NCI-H2107 treated with DMSO at 0.1 percent for 48 hours (cell line): ENCODE measurements at regions not wholly inside any gene's neighbourhood (a gene's known extent, or its start where the extent isn't known, plus 50 kb on each side); places are given as distances from the start of the nearest gene placed in this dataset.

Source experiments
- DNase-seq: peaks from one replicate; lab custom pipeline; 2025; ENCODE audit not compliant: unreplicated experiment; lab: John Stamatoyannopoulos, UW

DNA sequence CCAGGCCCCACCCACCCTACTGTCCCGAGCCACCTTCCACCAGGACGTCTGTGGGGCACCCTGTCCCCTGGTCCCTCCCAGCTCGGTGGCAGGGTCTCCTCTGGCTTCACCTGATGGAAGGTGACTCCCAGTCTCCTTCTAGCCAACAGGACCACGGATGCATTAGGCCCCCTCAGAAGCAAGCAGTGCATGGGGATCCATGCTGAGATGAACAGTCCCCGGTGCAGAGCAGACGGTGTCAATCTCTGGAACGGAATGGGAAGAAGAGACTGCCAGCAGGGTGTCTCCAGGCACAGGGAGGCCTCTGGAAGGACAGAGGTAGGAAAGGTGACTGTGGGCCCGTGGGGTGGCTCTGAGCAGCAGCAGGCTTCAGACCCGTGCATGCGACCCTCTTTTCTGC lies 65.2 kb upstream of the FZD7 start:
- DNase-seq = no peak

DNA sequence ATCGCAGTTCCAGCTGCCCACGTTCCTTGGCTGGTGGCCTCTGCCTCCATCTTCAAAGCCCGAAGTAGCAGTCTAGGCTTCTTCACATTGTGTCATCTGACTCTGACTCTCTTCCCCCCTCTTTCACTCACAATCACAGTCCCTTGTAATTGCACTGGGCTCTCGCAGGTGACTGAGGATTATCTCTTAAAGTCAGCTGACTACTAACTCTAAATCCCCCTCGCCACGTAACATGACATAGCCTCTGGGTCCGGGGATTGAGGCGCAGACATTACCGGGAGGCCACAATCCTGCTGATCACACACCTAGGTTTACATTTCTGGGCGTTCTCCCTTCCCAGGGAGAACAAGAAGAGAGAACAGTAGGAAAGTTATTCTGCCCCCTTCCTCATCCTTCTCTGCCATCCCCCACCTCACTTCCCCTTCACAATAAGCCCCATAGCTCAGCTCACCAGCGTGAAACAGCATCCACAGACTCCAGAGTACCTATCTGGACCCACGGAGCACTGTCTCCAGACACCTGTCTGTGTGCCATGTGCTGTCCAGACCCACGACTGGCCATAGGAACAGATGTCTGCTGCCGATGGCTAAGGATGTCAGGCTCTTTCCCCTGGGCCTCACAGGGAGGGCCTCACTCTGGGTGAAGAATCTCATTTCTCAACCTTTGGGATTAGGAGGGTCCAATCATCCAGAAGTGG lies 64.3 kb upstream of the FZD7 start:
- DNase-seq = no peak

DNA sequence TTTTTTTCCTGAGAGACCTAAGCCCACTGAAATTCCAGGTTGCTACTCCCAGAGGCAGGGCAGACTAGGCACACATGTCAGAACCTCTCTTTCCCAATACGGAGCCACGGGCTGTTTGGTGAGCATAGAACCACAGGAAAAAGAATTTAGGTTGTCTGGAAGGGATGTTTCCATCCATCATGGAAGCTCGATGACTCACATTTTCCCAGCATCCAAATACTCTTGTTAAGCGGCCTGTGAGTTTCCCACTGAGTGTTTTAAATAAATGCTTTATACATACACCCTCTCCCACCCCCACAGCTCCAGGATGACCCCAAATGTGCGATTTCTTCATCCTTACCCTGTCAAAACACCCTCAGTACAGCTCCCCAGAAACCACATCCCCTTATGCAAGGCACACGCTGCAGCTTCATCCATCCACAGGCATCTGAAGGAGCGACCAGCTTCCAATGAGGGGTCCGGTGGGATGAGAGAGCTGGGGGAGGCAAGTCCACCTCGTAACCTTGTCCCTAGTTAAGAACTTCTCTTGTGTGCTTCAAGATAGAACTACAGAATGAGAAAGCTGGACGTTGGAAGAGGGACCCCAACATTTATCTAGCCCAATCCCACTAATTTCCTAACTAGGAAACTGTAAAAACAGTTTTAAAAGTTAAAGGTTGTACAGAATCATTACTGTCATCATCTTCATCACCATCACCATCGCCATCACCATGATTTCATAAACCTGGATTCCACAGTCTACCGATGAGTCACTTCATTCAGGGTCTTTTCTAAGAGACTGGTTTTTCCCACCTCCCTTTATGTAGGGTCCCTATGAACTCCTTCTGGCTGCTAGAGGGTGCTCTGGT lies 63.5 kb upstream of the FZD7 start:
- DNase-seq = no peak

DNA sequence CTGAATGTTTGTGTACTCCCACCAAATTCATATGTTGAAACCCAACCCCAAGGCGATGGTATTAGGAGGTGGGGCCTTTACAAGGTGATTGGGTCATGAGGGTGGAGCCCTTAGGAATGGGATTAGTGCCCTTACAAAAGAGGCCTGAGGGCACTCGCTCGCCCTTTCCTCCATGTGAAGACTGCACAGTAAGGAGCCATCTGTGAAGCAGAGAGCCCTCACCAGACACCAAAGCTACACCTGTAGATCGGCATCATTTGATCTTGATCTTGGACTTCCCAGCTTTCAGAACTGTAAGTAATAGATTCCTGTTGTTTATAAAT lies 62.9 kb upstream of the FZD7 start:
- DNase-seq = no peak

DNA sequence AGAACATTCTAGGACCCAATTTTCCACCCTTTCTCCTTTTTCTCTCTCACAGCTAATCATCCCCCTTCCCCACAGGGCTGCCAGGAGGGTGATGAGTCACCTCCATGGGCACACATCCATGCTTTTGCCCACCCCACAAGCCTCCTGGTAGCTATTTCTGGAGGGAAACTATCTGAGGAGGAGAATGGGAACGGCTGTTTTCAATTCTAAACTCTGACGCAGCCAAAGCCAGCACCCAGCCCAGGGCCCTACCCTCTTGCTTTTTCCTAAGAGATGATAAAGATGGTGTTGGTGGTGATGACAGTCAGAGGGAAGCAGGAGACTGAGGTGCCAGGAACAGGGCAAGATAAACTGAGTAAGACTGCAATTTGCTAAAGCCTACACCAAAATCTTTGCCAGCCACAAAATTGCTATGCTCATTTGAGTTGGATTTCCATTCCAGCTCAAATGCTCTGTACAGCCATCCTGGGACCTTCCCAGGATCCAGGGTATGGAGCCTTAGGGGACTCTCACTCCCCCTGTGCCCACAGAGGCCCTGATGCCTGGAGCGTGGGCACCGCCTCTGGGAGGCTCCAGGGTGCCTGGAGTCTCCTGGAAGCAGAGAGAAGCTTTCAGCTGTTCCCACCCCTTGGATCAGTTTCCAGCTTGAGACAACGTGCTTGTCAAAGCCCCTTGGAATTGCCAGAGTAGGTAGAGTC lies 62.0 kb upstream of the FZD7 start:
- no peak for DNase-seq

DNA sequence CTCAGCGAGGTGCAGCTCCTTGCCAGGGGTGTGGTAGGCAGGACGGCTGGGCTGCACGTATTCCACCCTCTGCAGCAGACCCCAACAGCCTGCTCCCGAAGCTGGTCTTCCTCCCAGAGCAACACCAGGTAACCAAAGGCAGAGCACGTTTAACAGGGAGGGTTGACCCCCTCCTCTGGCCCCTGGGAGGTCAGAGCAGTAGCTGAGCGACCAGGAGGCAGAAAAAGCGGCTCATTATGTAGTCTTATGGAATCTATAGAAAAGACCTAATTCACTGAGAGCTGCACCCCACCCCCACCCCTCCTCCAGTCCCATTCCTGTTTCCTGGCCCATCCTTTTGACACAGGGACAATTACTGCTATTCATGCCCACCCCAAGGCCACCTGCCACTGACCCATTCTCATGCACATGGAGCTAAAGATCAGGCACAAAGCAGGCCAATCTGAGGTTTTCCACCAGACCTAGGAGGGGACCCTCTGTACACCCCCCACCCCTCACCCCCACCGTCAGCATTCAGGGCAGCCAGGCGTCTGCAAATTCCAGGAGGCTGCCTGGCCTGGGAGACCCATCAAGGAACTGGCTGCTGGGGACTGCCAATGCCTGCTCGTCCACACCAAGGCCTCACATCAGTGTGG lies 60.9 kb upstream of the FZD7 start:
- DNase-seq = no peak

DNA sequence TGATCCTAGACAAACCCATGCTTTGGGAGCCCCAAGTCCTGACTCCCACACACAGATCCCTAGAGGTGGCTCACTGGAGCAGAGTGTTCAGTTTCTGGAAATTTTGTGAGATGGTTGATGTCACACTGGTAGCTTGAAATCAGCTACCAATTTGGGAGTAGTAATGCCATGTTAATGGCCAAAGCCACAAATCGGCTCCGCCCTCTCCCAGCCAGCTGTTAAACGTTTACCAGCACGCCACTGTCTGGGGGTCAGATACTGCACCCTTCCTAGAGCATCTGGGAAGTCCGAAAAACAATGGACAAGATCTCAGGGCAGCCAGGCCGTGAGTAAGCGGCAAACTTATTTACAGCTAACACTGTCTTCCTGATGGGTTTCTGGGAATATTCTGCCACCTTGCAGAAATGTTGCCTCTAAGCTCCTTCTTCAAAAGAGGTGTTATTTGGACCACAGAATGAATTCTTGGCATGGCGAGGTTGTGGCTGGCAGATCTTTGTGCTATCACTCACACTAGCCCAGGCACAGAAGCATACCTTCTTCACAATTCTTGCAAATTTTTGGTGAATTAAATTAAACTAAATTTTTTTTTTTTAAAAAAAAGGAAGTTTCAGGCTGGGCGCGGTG lies 60.2 kb upstream of the FZD7 start:
- DNase-seq = no peak

DNA sequence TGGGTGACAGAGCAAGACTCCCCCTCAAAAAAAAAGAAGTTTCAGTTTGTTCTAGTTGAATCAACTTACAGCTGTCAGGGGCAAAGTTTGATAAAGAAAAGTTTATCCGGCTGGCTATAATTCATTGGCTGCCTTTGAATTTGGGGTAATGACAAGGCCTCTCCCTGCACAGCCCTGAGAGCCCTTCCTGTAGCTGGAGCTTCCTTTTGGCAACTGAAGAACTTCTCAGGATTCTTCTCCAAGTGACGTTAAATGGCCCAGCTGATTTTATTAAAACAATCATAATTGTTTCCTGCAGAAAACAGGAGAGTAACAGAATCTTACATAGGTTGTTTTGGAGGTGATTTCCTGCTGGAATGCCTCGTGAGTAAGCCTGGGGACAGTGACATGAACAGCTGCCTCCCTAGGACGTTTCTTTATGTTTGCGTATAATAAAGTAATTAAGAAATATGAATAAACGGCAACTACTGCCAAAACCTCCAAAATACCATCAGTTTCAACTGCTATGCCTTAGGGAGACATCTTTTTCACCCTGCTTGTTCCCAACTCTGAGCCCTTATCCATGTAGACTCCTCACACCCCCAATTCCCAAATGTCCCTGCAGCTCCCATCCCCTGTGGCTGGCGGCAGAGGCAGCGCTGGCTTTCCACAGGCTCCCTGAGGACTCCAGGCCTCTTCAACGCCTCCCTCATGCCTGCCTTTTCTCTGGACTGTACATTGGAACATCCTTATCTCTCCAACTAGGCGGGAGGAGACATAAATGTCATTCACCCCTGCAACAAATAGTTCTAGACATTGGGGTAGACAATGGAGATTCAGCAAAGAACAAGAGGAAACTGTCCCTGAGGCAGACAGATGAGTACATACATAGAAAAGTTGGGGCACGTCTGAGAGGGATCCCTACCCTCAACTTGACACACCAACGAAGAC lies 59.2 kb upstream of the FZD7 start:
- DNase-seq = no peak

DNA sequence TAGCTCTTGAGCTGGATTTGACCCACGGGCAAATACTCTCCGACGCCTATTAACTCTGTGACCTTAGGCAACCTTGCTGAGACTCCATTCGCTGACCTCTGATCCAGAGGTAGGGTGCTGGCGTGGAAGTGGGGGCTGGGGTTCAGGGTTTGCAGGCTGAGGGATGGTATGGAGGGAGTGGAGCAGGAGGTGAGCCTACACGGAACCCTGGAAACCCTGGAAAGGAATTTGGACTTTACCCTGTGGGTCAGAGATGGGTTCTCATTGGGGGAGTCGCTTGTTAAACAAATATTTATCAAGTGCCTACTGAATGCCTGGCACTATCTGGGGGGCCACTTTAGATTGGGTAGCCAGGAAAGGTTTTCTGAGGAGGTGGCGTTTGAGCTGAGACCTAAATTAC lies 58.2 kb upstream of the FZD7 start:
- DNase-seq = no peak

DNA sequence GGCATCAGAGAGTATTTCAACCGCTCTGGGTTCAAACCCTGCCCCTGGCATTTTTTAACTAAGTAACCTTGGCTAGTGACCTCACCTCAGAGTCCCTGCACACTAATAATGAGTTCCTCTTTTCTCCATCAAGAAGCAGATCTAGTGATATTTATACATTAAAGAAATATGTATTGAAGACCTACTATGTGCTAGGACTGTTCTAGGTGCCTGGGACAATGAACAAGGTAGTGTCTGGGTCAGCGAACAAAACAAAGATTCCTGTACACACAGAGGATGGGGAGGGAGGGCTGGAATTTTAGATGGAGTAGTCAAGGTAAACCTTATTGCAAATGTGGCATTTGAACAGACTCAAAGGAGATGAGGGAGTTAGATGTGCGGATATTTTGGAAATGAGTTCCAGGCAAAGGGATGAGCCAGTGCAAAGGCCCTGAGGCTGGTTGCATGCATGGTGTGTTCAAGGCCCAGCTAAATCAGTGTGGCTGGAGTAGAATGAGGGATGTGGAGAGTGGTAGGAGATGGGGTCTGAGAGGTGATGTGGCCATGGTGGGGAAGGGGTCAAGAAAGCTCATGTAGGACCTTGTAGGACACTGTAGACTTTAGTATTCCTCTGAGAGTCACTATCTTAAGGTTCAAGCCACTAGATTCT lies 57.6 kb upstream of the FZD7 start:
- DNase-seq = no peak

DNA sequence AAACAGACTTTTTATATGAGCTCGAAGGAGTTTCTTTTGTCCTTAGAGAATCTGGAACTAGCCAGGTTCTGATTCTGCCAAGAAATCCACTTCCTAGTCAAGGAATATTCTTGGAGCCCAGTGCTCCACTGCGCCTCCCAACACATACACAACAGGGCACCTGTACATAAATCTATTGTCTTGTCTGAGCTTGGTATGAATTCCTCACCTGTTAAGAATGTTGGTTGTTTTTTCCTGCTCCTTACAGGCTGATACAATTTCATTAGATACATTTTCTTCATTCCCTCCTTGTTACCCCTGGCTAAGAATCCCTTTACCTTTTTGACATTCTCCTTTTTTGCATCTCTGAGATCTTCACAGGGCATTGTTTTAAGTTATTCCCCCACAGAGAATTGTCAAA lies 56.0 kb upstream of the FZD7 start:
- DNase-seq = no peak

DNA sequence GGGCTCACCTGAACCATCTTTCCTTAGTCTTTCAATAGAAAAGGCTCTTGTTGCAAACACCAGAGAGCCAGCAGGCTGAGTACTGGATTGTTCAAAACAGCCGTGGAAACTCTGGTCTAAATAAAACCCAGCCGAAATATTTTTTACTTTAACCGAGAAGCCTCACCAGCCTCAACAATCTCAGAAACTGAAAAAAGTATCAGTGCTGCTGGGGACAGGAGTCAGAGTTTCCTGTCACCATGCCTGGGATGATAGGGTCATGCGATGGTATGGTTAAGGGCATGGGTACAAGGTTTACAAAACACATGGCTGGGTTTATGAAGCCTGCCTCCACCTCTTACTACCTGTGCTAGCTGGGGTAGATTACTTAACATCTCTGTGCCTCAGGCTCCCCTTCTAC lies 55.3 kb upstream of the FZD7 start:
- no peak for DNase-seq

DNA sequence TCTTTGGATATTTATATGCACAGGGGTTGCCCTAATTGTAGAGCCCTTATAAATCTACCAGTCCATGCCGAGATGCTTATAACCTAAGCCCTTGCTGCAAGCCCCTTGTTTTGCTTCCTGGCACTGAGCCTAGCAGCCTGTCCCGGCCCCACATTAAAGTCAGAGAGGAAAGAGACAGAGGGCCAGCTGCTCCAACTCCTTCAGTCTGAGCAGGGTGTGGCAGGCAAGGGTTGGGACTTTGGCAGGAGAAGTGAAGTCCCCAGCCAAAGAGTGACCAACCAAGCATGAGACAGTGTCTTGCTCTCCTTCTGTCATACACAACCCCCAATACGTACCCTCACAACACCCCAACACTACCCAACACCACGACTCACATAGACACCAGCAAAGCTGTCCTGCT lies 54.7 kb upstream of the FZD7 start:
- DNase-seq = no peak

DNA sequence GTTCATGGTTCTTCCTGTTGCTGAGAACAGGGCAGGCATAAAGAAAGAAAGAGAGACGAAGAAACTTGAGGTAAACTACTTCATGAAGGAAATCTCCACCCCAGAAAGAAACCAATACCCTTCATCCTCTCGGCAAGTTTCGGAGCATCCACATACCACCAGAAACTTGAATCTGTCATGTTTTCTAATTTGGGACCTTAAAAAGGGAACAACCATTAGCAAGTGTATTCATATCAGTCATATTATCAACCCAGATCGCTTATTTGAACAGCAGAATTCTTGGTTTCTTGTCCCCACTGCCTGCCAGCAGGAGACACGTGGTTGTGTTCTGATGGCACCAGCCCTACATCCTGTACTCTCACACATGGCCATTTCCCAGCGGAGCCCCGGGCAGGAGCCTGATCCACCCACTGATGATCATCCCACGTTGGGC lies 53.2 kb upstream of the FZD7 start:
- DNase-seq = no peak

DNA sequence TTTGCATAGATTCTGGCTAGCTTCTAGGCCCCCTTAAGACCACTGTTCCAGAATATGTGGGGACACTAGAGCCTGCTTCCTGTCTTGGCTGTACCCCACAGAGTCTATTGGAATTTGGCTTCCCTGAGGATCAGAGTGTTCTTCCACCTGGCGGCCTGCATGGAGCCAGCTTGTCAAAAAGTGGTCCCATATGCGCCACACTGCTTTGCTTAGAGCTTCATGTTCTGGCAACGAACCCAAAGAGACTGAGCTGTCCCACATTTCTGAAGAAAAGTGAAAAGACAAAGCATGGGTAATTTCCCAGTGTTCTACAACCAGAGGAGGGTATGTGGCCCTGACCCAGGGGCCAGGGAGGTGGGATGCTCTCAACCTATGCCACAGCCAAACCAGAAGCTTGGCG lies 52.7 kb upstream of the FZD7 start:
- no peak for DNase-seq

DNA sequence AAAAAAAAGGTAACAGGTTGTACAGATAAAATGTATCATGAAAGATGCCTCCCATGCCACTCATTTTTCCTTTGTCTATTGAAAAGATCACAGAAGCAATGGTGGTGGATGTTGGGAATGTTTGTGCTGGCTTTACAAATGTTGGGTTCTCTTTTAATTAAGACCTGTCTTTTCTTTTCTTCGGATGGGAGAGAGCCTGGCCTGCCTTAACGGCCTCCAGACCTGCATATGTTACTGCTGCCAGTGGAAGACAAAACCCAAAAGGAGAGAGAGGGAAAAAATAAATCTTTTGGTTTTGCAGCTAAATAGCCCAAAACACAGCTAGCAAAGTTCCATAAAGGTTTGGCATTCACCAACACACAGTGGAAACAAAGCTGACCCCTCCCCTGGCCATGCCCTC lies 50.5 kb upstream of the FZD7 start:
- DNase-seq = no peak

DNA sequence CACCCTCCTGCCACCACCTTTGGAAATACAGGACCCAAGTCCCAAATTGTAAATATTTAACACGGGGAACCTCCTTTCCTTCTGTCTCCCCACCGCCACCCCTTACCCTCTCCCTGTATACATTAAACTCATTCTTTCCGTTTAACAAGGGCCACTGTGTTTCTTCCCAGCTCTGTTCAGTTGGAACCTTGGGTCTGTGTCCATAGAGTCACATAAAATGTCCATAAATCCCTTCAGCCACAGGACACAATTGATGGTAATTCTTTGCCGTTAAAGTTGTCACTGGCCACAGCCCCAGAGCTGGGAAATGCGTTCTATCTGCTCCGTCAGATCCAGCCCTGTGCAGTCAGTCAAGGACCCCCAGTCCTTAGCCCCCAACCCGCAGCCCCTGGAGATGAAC lies 49.9 kb upstream of the FZD7 start:
- no peak for DNase-seq
